ENCODE measurements at regions not wholly inside any gene's neighbourhood (a gene's known extent, or its start where the extent isn't known, plus 50 kb on each side); places are given as distances from the start of the nearest gene placed in this dataset.

GRCh38 chr14:105793836-105794235 lies 267.5 kb downstream of the TMEM121 start:
- TF ChIP-seq POLR2A (IDR thresholded peaks at IDR 0.05): no peak
- no peak for TF ChIP-seq CTCF (IDR thresholded peaks at IDR 0.05)
- peaks cover 0 to 4% of the 10 kb centered on the region in 2 donors for H3K9me3 ChIP-seq
- H3K27ac ChIP-seq: no peak overlapping the region
- no peak overlapping the region for H3K4me3 ChIP-seq
- intact Hi-C loops (cut with DNase I; ENCODE audit: low total_unique reads): no loop called here
- H3K36me3 ChIP-seq: no peaks in the 10 kb centered on the region
- no peaks in the 10 kb centered on the region for H3K4me1 ChIP-seq
- no peaks in the 10 kb centered on the region for H3K27me3 ChIP-seq
- no peak for DNase-seq

DNA sequence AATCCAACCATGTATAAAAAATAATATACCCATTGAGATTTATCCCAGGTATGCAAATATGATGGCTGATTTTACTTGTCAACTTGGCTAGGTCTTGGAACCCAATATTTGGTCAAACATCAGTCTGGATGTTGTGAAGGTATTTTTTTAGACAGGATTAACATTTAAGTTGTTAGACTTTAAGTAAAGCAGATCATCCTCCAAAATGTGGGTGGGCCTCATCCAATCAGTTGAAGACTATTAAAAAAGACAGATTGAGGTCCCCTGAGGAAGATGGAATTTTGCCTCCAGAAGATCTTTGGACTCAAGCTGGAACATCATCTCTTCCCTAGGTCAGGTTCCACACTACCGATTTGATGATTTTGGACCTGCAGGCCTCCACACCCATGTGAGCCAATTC lies 271.2 kb downstream of the TMEM121 start:
- no peak overlapping the region for H3K4me3 ChIP-seq

GRCh38 chr14:105805701-105806100 lies 279.3 kb downstream of the TMEM121 start:
- Histone ChIP-seq H3K4me3 (no peak overlapping the region), H3K36me3 (no peaks in the 10 kb centered on the region), H3K27ac (no peak overlapping the region), H3K4me1 (no peaks in the 10 kb centered on the region), H3K27me3 (no peaks in the 10 kb centered on the region), H3K9me3 (no peaks in the 10 kb centered on the region)
- intact Hi-C loops (cut with DNase I; ENCODE audit: low total_unique reads): no loop called here
- DNase-seq: no peak
- no peak for TF ChIP-seq CTCF (IDR thresholded peaks at IDR 0.05)
- TF ChIP-seq POLR2A (IDR thresholded peaks at IDR 0.05): no peak

More for the DNA sequence above, 271.2 kb downstream of the TMEM121 start:
- H3K27ac ChIP-seq: no peak overlapping the region
- no peaks in the 10 kb centered on the region for H3K27me3 ChIP-seq
- intact Hi-C loops (cut with DNase I; ENCODE audit: low total_unique reads): no loop called here
- peaks cover 0 to 4% of the 10 kb centered on the region in 2 donors for H3K9me3 ChIP-seq
- TF ChIP-seq CTCF (IDR thresholded peaks at IDR 0.05): no peak
- no peak for TF ChIP-seq POLR2A (IDR thresholded peaks at IDR 0.05)
- DNase-seq: no peak
- no peaks in the 10 kb centered on the region for H3K4me1 ChIP-seq
- H3K36me3 ChIP-seq: no peaks in the 10 kb centered on the region

DNA sequence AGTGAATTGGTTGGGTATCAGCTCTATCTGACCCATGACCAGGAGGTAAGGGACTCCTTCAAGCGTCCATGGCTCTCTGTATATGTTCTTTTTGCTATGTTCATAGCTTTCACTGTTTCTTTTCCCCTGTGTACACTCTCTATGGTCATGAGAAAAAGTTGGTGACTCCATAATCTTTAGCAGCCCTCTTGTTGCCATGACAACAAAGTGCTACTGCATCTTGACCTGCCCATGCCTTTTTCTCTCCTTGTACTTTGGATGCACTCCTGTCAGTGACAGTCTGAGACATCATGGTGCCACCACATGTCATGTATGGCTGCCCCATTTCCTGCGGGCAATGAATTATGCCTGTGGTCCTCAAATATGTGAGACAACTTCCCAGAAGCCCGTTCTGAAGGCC lies 280.2 kb downstream of the TMEM121 start:
- no peaks in the 10 kb centered on the region for H3K9me3 ChIP-seq
- TF ChIP-seq CTCF (IDR thresholded peaks at IDR 0.05) (no peak), POLR2A (IDR thresholded peaks at IDR 0.05) (no peak)

DNA sequence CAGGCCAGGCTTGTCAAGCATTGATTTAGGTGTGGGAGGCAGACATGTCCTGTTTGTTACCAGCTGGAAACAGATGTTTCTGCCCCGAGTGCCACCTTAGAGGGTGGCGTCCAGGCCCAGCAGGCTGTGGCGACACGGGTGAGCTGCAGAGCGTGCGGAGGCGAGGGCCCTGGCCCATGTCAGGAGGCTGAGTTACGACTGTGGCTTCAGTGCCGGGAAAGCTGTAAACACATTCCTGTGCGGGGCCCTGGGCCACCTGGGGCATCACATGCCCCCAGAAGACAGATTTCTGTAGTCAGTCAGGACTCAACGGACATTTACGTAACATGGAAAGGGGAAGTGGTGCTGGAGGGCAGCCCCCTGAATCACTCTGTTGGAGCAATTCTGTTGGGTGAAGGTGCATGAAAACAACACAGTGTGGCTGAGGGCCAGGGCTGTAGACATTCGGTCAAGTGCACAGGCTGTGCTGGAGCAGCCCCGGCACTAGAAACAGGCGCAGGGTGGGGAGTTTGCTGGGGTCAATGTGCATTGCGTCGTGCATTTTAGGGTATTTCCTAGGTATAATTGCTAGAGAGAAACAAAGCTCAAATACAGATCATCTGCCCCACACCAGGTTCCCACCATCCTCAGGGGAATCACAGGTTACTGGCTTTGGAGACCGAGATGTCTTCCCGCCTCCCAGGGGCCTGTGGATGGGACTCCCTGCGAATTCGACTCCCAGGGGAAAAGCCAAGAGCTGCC lies 291.8 kb downstream of the TMEM121 start:
- Histone ChIP-seq H3K9me3 (no peaks in the 10 kb centered on the region), H3K27me3 (no peaks in the 10 kb centered on the region), H3K4me1 (no peaks in the 10 kb centered on the region), H3K27ac (no peak overlapping the region), H3K36me3 (no peaks in the 10 kb centered on the region), H3K4me3 (no peak overlapping the region)
- DNase-seq: no peak
- intact Hi-C loops (cut with DNase I; ENCODE audit: low total_unique reads): no loop called here
- no peak for TF ChIP-seq CTCF (IDR thresholded peaks at IDR 0.05)
- no peak for TF ChIP-seq POLR2A (IDR thresholded peaks at IDR 0.05)

More for the DNA sequence above, 280.2 kb downstream of the TMEM121 start:
- H3K36me3 ChIP-seq: no peaks in the 10 kb centered on the region
- H3K4me1 ChIP-seq: no peaks in the 10 kb centered on the region
- no peak overlapping the region for H3K4me3 ChIP-seq
- DNase-seq: no peak
- H3K27ac ChIP-seq: no peak overlapping the region
- H3K27me3 ChIP-seq: no peaks in the 10 kb centered on the region
- intact Hi-C loops (cut with DNase I; ENCODE audit: low total_unique reads): no loop called here
